ENCODE measurements at regions not wholly inside any gene's neighbourhood (a gene's known extent, or its start where the extent isn't known, plus 50 kb on each side); places are given as distances from the start of the nearest gene placed in this dataset.

- DNase-seq: peak; percentile 23
These were observed 54.4 kb upstream of the RBM24 start for GRCh38 chr6:17226786-17227233.

GRCh38 chr6:17227403-17227802 lies 53.8 kb upstream of the RBM24 start:
- no peak for DNase-seq
